ENCODE measurements at regions not wholly inside any gene's neighbourhood (a gene's known extent, or its start where the extent isn't known, plus 50 kb on each side); places are given as distances from the start of the nearest gene placed in this dataset.
"Not testable (repeated sequence)": the region's sequence is repeated elsewhere in the genome, so short reads cannot be mapped to it uniquely, and the experiment has no call there.

GRCh38 chr2:204166961-204167360 is 230.4 kb downstream of the ICOS start:
- DNase-seq: no peak
- Histone ChIP-seq H3K4me1 (no peaks in the 10 kb centered on the region), H3K9me3 (no peaks in the 10 kb centered on the region), H3K36me3 (no peaks in the 10 kb centered on the region), H3K4me3 (no peak overlapping the region), H3K27ac (no peak overlapping the region), H3K27me3 (no peaks in the 10 kb centered on the region)
- WGBS, 2 donors: 65% methylated on average over 3 of the region's 3 CpGs
- TF ChIP-seq POLR2A (IDR thresholded peaks at IDR 0.05): no peak
- intact Hi-C loops (cut with DNase I): no loop called here

GRCh38 chr2:204167670-204168069 is 231.1 kb downstream of the ICOS start:
- H3K27ac ChIP-seq; H3K27me3 ChIP-seq; H3K4me3 ChIP-seq; intact Hi-C loops (cut with DNase I); H3K4me1 ChIP-seq; DNase-seq; H3K36me3 ChIP-seq; H3K9me3 ChIP-seq: not testable (repeated sequence)
- WGBS, 2 donors: 85 to 95% methylated on average over 4 to 6 of the region's 6 CpGs

- Histone ChIP-seq H3K4me1 (no peaks in the 10 kb centered on the region), H3K36me3 (no peaks in the 10 kb centered on the region), H3K27me3 (no peaks in the 10 kb centered on the region), H3K4me3 (no peak overlapping the region), H3K9me3 (no peaks in the 10 kb centered on the region), H3K27ac (no peak overlapping the region)
- WGBS, 2 donors: 86 to 87% methylated on average over 4 of the region's 4 CpGs
- DNase-seq: no peak
- TF ChIP-seq POLR2A (IDR thresholded peaks at IDR 0.05) (no peak), CTCF (IDR thresholded peaks at IDR 0.05) (no peak)
- intact Hi-C loops (cut with DNase I): no loop called here
Measured at GRCh38 chr2:204170411-204170810, 233.8 kb downstream of the ICOS start.

GRCh38 chr2:204171432-204172144 is 235.0 kb downstream of the ICOS start:
- no peaks in the 10 kb centered on the region for H3K27me3 ChIP-seq
- no peaks in the 10 kb centered on the region for H3K4me1 ChIP-seq
- TF ChIP-seq POLR2A (IDR thresholded peaks at IDR 0.05): no peak
- H3K9me3 ChIP-seq: no peaks in the 10 kb centered on the region
- no peak for DNase-seq
- intact Hi-C loops (cut with DNase I): no loop called here
- no peak overlapping the region for H3K4me3 ChIP-seq
- 76 to 82% methylated on average over 6 of the region's 6 CpGs for WGBS, 2 donors
- H3K36me3 ChIP-seq: no peaks in the 10 kb centered on the region
- no peak overlapping the region for H3K27ac ChIP-seq

GRCh38 chr2:204172145-204172600 is 235.6 kb downstream of the ICOS start:
- no peak for DNase-seq
- Histone ChIP-seq H3K36me3 (no peaks in the 10 kb centered on the region), H3K4me1 (no peaks in the 10 kb centered on the region), H3K9me3 (no peaks in the 10 kb centered on the region), H3K27ac (no peak overlapping the region), H3K27me3 (no peaks in the 10 kb centered on the region), H3K4me3 (no peak overlapping the region)
- WGBS, 2 donors: 71 to 74% methylated on average over 7 of the region's 7 CpGs
- TF ChIP-seq POLR2A (IDR thresholded peaks at IDR 0.05): no peak
- TF ChIP-seq CTCF (IDR thresholded peaks at IDR 0.05): no peak
- intact Hi-C loops (cut with DNase I): no loop called here

- Histone ChIP-seq H3K36me3 (no peaks in the 10 kb centered on the region), H3K4me3 (no peak overlapping the region), H3K4me1 (no peaks in the 10 kb centered on the region), H3K27ac (no peak overlapping the region), H3K27me3 (peaks cover 0 to 5% (median 0%) of the 10 kb centered on the region in 4 donors), H3K9me3 (no peaks in the 10 kb centered on the region)
- 36 to 55% methylated on average over 2 of the region's 2 CpGs for WGBS, 2 donors
- TF ChIP-seq POLR2A (IDR thresholded peaks at IDR 0.05) (no peak), CTCF (IDR thresholded peaks at IDR 0.05) (no peak)
- intact Hi-C loops (cut with DNase I): no loop called here
- no peak for DNase-seq
Measured at GRCh38 chr2:204174034-204174433, 237.5 kb downstream of the ICOS start.
